Endothelial cell of umbilical vein (primary cell): ENCODE measurements at regions not wholly inside any gene's neighbourhood (a gene's known extent, or its start where the extent isn't known, plus 50 kb on each side); places are given as distances from the start of the nearest gene placed in this dataset.
A peak's percentile ranks its signal among the peaks of the same experiment; 100 is the strongest.
"Not testable (repeated sequence)": the region's sequence is repeated elsewhere in the genome, so short reads cannot be mapped to it uniquely, and the experiment has no call there.

Experiments
- BruUV-seq: library from RNA; stranded (reverse); fragments of 400-500 nt; replicated peaks from 2 replicates; lab custom pipeline; 2021; lab: Mats Ljungman, UMichigan
- CTCF ChIA-PET: fragments of 300-600, 350-600 bp; sonication (Branson Sonifier 250); formaldehyde crosslinking; loops from one replicate; lab custom pipeline; 2021; ENCODE audit warnings: antibody characterized with exemption, inconsistent platforms; lab: Charles Lee
- POLR2A ChIA-PET: fragments of 300-600, 350-600 bp; sonication (Branson Sonifier 250); formaldehyde crosslinking; loops from one replicate; lab custom pipeline; 2021; ENCODE audit warnings: antibody characterized with exemption, inconsistent platforms; lab: Charles Lee
- DNase-seq: peaks from one replicate; pipeline ENCODE4 v3.0.0-alpha.2; 2011; ENCODE audit warnings: low read depth, low spot score
- FAIRE-seq: peaks from 2 replicates; lab custom pipeline; 2011; peaks lifted over from hg19 to GRCh38; lab: Jason Lieb, UNC
- H2AFZ ChIP-seq: 2 replicates; pipeline ENCODE4 v1.6.0; 2012; ENCODE audit warnings: low read depth, low read length, control low read depth, inconsistent platforms
- H3K27ac ChIP-seq: 2 replicates; pipeline ENCODE4 v1.5.1; 2011; ENCODE audit warnings: low read depth, mild to moderate bottlenecking, control low read depth, low read length, moderate library complexity; ENCODE audit not compliant: insufficient read depth
- H3K27me3 ChIP-seq, 2 experiments: 2 replicates each; pipeline versions ENCODE4 v1.6.0 to v1.6.1; 2011; ENCODE audit warnings: low read length in 2 of 2, mixed read lengths in 1 of 2; ENCODE audit not compliant: control insufficient read depth in 2 of 2, insufficient read depth in 2 of 2
- H3K36me3 ChIP-seq, 2 experiments: 2 replicates in 1 of 2; 3 replicates in 1 of 2; pipeline ENCODE4 v1.5.1; 2011; ENCODE audit warnings: low read length in 2 of 2, mild to moderate bottlenecking in 1 of 2, moderate library complexity in 1 of 2; ENCODE audit not compliant: control insufficient read depth in 2 of 2, insufficient read depth in 2 of 2; ENCODE audit errors: extremely low read depth in 1 of 2
- H3K4me1 ChIP-seq: 3 replicates; pipeline ENCODE4 v1.5.1; 2011; ENCODE audit warnings: mild to moderate bottlenecking, low read length; ENCODE audit not compliant: control insufficient read depth, insufficient read depth; ENCODE audit errors: extremely low read depth
- H3K4me2 ChIP-seq: 2 replicates; pipeline ENCODE4 v1.6.1; 2011; ENCODE audit warnings: low read length, control low read depth, mixed read lengths; ENCODE audit not compliant: insufficient read depth
- H3K4me3 ChIP-seq, 3 experiments: fragments of 200-600 bp in 1 of 3; sonication (generic), shearing (Covaris generic) in 1 of 3; replicated peaks in 1 of 3; 2 replicates each; pipeline ENCODE4 v1.5.1; 2011 to 2016; ENCODE audit warnings: control low read depth in 3 of 3, low read length in 3 of 3, mild to moderate bottlenecking in 2 of 3, inconsistent platforms in 1 of 3, low read depth in 1 of 3, moderate library complexity in 1 of 3; ENCODE audit not compliant: insufficient read depth in 1 of 3
- H3K79me2 ChIP-seq: 2 replicates; pipeline ENCODE4 v1.6.0; 2012; ENCODE audit warnings: low read length, inconsistent platforms; ENCODE audit not compliant: control insufficient read depth, insufficient read depth
- H3K9ac ChIP-seq: replicated peaks from 2 replicates; pipeline ENCODE3; 2011; ENCODE audit warnings: low read length, control low read depth; ENCODE audit not compliant: insufficient read depth; ENCODE audit errors: extremely low read depth
- H3K9me1 ChIP-seq: replicated peaks from 3 replicates; pipeline ENCODE4 v1.6.0; 2011; ENCODE audit warnings: mild to moderate bottlenecking, low read length; ENCODE audit not compliant: control insufficient read depth, insufficient read depth; ENCODE audit errors: extremely low read depth
- H3K9me3 ChIP-seq: replicated peaks from 2 replicates; pipeline ENCODE4 v1.5.1; 2012; ENCODE audit warnings: low read length, inconsistent platforms; ENCODE audit not compliant: control insufficient read depth, insufficient read depth
- H4K20me1 ChIP-seq: replicated peaks from 2 replicates; pipeline ENCODE3; 2011; ENCODE audit warnings: mild to moderate bottlenecking, low read length; ENCODE audit not compliant: control insufficient read depth, insufficient read depth; ENCODE audit errors: extremely low read depth
- CTCF ChIP-seq, 2 donors: IDR thresholded peaks; 1 replicate in 1 of 2; 2 replicates in 1 of 2; pipeline ENCODE4 v1.5.1; 2011; ENCODE audit warnings: low read length in 2 of 2, mild to moderate bottlenecking in 2 of 2, moderate library complexity in 2 of 2, control low read depth in 1 of 2, inconsistent platforms in 1 of 2, low read depth in 1 of 2; ENCODE audit not compliant: insufficient read depth in 1 of 2; ENCODE audit errors: extremely low read depth in 1 of 2
- GATA2 ChIP-seq: IDR thresholded peaks from 2 replicates; pipeline ENCODE4 v1.7.0; 2011; ENCODE audit warnings: low read depth, mild to moderate bottlenecking, moderate library complexity, mixed read lengths, low read length; ENCODE audit not compliant: insufficient read length, insufficient read depth
- dilution Hi-C: fragments of 300-500 bp; cut with MboI; formaldehyde crosslinking; loops from one replicate; pipeline ENCODE4 v1.15.0; 2019; ENCODE audit warnings: low sequenced_read_pairs; ENCODE audit not compliant: extremely low pct_ligation_motif_present
- intact Hi-C: fragments of 100-400 bp; cut with micrococcal nuclease; formaldehyde crosslinking; loops from one replicate; pipeline ENCODE4 v1.10.0; 2022

DNA sequence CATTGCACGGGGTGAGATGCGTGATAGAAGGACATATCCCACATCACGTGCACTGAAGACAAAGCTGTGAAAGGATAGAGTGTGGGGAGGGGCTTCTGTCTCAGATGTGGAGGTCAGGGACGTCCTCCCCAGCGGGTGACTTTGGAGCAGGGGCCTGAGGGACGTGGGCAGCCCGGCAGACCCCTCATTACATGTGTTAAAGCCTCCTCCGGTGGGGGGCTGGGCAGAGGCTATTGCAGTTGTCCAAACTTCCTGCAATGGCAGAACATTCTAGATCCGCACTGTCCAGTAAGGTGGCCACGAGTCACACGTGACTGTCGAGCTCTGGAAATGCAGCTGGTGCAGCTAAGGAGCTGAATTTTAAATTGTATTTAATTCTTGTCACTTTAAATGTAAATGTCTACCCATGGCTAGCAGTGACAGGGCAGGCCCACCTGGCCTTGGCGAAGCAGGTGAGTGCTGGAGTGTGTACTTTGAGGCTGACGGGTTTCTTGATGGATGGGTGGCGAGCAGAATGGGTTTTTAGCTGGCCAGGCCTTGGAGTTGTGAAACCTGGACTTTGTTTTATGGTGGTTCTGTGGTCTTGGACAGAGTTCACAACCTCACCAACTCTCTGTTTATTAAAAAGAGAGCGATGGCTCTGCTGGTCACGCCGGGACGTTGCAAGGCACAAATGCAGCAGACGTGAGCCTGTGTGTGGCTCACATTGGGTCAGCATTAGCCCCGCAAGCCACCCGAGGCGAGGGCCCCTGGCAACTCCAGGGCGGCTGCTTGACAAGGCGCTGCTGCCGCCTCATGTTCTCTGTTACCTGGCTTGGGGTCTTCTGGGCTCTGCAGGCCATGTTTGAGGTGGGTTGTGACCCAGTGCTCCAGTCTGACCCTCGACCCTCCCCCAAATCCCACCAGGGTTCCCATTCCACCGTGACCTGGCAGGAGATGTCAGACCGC, 177.6 kb downstream of the NPIPB11 start:
- H4K20me1 ChIP-seq, H3K79me2 ChIP-seq, DNase-seq, H3K27me3 ChIP-seq, H3K9ac ChIP-seq, dilution Hi-C loops, H3K9me3 ChIP-seq, intact Hi-C loops, POLR2A ChIA-PET, H3K36me3 ChIP-seq, H2AFZ ChIP-seq, H3K27ac ChIP-seq, H3K4me1 ChIP-seq, H3K9me1 ChIP-seq, H3K4me2 ChIP-seq, CTCF ChIA-PET, BruUV-seq, H3K4me3 ChIP-seq: not testable (repeated sequence)
- FAIRE-seq = peak; percentile 59

DNA sequence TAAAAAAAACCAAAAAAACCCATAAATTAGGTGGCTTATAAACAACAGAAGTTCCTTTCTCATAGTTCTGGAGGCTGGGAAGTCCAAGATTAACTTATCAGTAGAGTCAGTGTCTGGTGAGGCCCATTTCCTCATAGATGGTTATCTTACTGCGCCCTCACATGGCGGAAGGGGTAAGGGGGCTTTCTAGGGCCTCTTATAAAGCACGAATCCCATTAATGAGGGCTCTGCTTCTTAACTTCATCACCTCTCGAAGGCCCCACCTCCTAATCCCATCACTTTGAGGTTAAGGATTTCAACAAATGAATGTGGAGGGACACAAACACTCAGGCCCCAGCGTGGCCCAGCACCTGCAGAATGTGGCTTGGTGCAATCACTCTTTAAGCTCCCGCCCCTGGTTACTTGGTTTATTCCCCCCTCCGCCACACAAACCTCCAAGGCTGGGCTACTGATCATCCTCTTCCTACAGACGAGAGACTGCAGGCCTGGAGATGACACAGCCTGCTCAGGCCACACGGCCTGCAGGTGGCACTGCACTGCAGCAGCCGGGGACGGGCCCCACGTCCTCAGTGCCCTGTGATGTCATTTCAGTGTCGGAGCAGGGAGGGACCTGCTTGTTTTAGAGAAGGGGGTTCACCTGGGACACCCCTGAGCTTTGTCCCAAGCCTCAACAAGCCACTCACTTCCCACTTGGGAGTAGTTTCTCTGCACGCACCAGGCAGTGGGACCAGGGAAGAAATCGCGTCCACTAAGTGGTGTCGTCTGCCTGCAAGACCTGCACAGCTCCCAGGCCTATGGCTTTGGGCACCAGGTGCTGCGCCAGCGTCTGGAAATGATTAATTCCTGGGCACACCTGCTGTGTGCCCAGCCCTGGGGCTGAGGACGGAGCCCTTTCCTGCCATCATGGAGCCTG, 178.5 kb downstream of the NPIPB11 start:
- dilution Hi-C loops, H3K9ac ChIP-seq, H3K9me1 ChIP-seq, H3K4me1 ChIP-seq, H3K79me2 ChIP-seq, intact Hi-C loops, H3K4me3 ChIP-seq, H2AFZ ChIP-seq, H3K27me3 ChIP-seq, CTCF ChIA-PET, H3K9me3 ChIP-seq, BruUV-seq, H3K36me3 ChIP-seq, H4K20me1 ChIP-seq, H3K27ac ChIP-seq, H3K4me2 ChIP-seq, POLR2A ChIA-PET: not testable (repeated sequence)
- peak; percentile 92 for FAIRE-seq
- peak; percentile 64 for DNase-seq
- TF ChIP-seq GATA2 (peak; percentile 18), CTCF (IDR thresholded peaks at IDR 0.05; ENCODE audit: extremely low read depth in 1 of 2, insufficient read depth in 1 of 2, low read depth in 1 of 2, low read length in 2 of 2) (peak; percentile 17 to 67)
